Effector memory CD8-positive, alpha-beta T cell (primary cell): ENCODE measurements at regions not wholly inside any gene's neighbourhood (a gene's known extent, or its start where the extent isn't known, plus 50 kb on each side); places are given as distances from the start of the nearest gene placed in this dataset.

ENCODE experiments used
- ATAC-seq: fragments of 150-1000 bp; cut with Tn5 transposase; replicated peaks from 2 replicates; pipeline ENCODE4 v1.10.0; 2021; ENCODE audit warnings: mild to moderate bottlenecking, moderate library complexity
- DNase-seq, 3 experiments: peaks; one replicate each; pipeline ENCODE4 v3.0.0; 2021
- H3K27ac Mint-ChIP-seq, 2 donors: one replicate each; pipeline ENCODE4 v1.8.0; 2022; ENCODE audit warnings: mild to moderate bottlenecking in 2 of 2, mixed read lengths in 2 of 2, moderate library complexity in 2 of 2
- H3K27me3 Mint-ChIP-seq, 2 donors: one replicate each; pipeline ENCODE4 v1.8.0; 2022; ENCODE audit warnings: mixed read lengths in 2 of 2
- H3K36me3 Mint-ChIP-seq: one replicate; pipeline ENCODE4 v1.8.0; 2022; ENCODE audit warnings: mild to moderate bottlenecking, moderate library complexity, mixed read lengths; ENCODE audit not compliant: insufficient read depth
- H3K4me1 Mint-ChIP-seq, 2 donors: one replicate each; pipeline ENCODE4 v1.8.0; 2022; ENCODE audit warnings: low read depth in 2 of 2, mixed read lengths in 2 of 2
- H3K4me3 Mint-ChIP-seq, 2 donors: one replicate each; pipeline ENCODE4 v1.8.0; 2022; ENCODE audit warnings: mild to moderate bottlenecking in 2 of 2, mixed read lengths in 2 of 2, moderate library complexity in 2 of 2
- H3K9me3 Mint-ChIP-seq, 2 donors: one replicate each; pipeline ENCODE4 v1.8.0; 2022; ENCODE audit warnings: mixed read lengths in 2 of 2

DNA sequence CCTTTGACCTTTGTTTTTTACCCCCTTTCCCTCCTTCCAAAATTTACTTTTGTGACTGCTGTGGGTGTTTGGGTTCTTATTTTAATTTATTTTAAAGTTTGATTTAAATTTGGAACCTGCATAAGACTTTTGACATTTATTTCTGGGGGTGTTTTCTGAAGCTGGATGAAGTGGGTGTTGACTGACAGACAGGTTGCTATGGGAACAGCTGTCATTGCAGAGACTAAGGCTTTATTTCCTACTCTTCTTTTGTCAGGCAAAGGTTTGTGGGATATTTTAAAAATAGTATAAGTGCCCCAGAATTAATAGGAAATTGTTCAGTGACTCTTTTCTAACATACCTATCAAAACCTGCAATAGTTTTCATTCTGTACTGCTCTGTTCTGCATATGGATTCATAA is 290.8 kb upstream of the ESRRG start:
- no peak overlapping the region for H3K4me3 Mint-ChIP-seq
- peaks cover 4 to 7% of the 10 kb centered on the region in 2 donors for H3K9me3 Mint-ChIP-seq
- no peaks in the 10 kb centered on the region for H3K36me3 Mint-ChIP-seq

DNA sequence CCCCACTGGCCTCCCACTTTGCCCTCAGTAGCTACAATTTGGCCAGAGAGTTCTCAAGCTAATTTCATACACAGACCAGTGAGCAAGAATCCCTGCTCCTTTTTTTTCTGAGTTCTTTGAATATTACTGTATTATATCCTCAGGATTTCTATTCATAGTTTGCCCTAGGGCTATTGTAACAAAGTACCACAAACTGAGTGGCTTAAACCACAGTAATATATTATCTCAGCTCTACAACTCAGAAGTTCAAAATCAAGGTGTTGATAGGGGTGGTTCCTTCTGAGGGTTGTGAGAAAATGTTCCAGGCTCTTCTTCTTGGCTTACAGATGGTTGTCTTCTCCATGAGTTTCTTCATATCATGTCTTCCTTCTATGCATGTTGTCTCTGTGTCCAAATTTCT is 289.4 kb upstream of the ESRRG start:
- Mint-ChIP-seq H3K27me3 (no peaks in the 10 kb centered on the region), H3K4me3 (no peak overlapping the region), H3K27ac (no peak overlapping the region), H3K4me1 (no peaks in the 10 kb centered on the region), H3K36me3 (no peaks in the 10 kb centered on the region), H3K9me3 (peaks cover 0 to 13% of the 10 kb centered on the region in 2 donors)
- ATAC-seq (no peak), DNase-seq (no peak)

More for the DNA sequence above, 290.8 kb upstream of the ESRRG start:
- no peak for ATAC-seq
- DNase-seq: no peak
- H3K4me1 Mint-ChIP-seq: no peaks in the 10 kb centered on the region
- H3K27ac Mint-ChIP-seq: no peak overlapping the region
- no peaks in the 10 kb centered on the region for H3K27me3 Mint-ChIP-seq

DNA sequence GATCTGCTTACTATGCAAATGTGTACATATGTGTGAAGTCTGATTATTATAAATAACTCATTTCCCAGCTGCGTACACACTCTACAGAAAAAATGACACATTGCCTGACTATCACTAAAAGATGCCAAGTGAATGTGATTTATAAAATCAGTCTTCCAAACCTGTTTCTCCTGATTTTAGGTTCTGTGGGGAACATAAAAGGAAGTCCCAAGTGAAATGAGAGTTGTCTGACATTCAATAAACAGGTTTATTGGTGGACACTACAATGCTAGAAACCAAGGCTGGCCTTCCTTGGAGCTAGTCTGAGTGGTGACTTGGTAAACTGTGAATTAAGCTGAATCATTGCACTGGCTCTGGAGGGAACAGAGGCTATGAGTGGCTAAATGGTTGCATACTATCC is 287.9 kb upstream of the ESRRG start:
- no peak for DNase-seq
- Mint-ChIP-seq H3K4me1 (no peaks in the 10 kb centered on the region), H3K4me3 (no peak overlapping the region), H3K27ac (no peak overlapping the region), H3K9me3 (peaks cover 0 to 16% of the 10 kb centered on the region in 2 donors), H3K27me3 (no peaks in the 10 kb centered on the region), H3K36me3 (no peaks in the 10 kb centered on the region)
- ATAC-seq: no peak

DNA sequence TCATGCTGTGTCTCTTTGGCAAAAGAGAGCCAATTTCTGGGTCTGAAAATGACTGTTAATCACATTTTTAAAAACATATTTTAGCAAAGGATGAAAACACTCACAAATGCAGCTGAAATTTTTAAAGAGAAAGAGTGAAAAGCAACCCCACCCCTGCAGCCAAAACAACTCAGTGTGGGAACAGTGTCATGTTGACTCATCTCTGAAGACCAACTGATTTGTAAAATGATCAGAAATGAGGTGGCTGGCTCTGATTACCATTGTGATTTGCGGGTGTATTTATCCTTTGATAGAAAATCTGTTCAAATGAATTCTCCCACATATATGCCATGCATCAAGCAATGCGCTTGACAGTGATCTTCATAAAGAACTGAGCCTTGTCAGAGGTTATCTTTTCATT is 287.0 kb upstream of the ESRRG start:
- DNase-seq (no peak), ATAC-seq (no peak)
- Mint-ChIP-seq H3K27me3 (no peaks in the 10 kb centered on the region), H3K4me3 (no peak overlapping the region), H3K9me3 (peaks cover 0 to 16% of the 10 kb centered on the region in 2 donors), H3K4me1 (no peaks in the 10 kb centered on the region), H3K27ac (no peak overlapping the region), H3K36me3 (no peaks in the 10 kb centered on the region)

DNA sequence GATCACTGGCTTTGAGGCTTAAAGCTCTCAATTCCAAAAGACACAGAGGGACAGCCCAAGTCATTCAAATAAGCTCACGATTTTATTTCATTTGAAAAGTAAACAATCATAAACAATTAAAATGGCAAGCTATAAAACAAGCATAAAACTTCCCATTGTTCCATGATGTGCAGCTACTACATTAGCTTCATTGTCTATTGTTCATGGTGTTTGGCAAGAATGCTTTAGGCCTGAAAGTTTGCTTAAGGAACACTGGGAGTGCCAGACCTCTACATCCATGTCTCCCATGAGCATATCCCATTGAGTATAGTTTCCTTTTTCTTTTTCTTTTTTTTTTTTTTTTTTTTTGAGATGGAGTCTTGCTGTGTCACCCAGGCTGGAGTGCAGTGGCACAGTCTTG is 286.1 kb upstream of the ESRRG start:
- ATAC-seq: no peak
- H3K27me3 Mint-ChIP-seq: no peaks in the 10 kb centered on the region
- DNase-seq: no peak
- H3K4me1 Mint-ChIP-seq: no peaks in the 10 kb centered on the region
- H3K4me3 Mint-ChIP-seq: no peak overlapping the region
- H3K27ac Mint-ChIP-seq: no peak overlapping the region
- H3K36me3 Mint-ChIP-seq: no peaks in the 10 kb centered on the region
- H3K9me3 Mint-ChIP-seq: peaks cover under 1 to 16% of the 10 kb centered on the region in 2 donors

DNA sequence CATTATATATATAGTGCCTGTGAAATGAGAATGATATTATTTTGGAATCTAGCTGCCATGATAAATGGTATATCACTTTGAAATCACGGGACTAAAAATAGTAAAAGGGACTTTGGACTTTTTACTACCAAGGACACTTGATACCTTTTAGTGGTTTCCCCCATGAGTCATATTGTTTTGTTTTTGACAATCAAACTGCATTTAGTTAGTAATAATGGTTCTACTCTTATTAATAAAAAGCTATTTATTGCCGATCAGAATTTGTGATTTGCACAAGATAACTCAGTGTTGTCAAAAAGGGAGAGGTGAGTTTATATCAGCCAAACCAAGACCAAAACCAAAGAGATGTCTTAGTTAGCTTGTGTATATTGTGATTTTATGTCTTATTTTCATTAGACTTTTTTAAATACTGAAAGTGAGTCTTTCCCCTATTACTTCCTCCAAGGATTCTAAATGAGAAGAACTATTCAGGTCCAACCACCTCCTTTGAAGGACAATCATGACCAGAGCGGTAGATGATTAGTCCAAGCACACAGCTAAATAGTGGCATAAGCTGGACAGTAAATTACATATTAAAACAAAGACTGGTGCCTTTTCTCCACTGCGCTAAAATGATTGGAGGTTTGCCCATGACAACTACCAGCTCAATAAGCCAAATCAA is 281.7 kb upstream of the ESRRG start:
- peaks cover 2 to 9% of the 10 kb centered on the region in 2 donors for H3K9me3 Mint-ChIP-seq
- H3K27me3 Mint-ChIP-seq: no peaks in the 10 kb centered on the region
- no peak for DNase-seq
- no peaks in the 10 kb centered on the region for H3K36me3 Mint-ChIP-seq
- H3K27ac Mint-ChIP-seq: no peak overlapping the region
- H3K4me1 Mint-ChIP-seq: no peaks in the 10 kb centered on the region
- H3K4me3 Mint-ChIP-seq: no peak overlapping the region
- no peak for ATAC-seq

DNA sequence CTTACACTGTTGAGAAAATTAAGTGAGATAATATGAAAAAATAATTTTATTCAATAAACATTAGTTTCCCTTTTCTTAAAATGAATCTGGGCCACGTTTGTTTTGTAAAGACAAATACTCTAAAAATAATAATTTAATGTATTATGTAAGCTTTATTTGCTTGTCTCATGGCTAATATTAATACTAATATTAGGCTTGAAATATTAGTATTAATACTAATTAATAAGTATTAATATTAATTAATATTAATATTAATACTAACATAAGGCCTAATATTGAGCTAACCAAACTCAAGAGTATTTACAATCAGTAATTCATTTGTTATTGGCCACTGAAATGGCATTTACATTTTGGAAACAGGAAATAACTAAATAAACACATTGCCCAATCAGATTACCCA is 280.1 kb upstream of the ESRRG start:
- peaks cover 2 to 9% of the 10 kb centered on the region in 2 donors for H3K9me3 Mint-ChIP-seq
- H3K36me3 Mint-ChIP-seq: no peaks in the 10 kb centered on the region
- no peaks in the 10 kb centered on the region for H3K27me3 Mint-ChIP-seq
- ATAC-seq (no peak), DNase-seq (no peak)
- H3K27ac Mint-ChIP-seq: no peak overlapping the region
- no peak overlapping the region for H3K4me3 Mint-ChIP-seq
- H3K4me1 Mint-ChIP-seq: no peaks in the 10 kb centered on the region

DNA sequence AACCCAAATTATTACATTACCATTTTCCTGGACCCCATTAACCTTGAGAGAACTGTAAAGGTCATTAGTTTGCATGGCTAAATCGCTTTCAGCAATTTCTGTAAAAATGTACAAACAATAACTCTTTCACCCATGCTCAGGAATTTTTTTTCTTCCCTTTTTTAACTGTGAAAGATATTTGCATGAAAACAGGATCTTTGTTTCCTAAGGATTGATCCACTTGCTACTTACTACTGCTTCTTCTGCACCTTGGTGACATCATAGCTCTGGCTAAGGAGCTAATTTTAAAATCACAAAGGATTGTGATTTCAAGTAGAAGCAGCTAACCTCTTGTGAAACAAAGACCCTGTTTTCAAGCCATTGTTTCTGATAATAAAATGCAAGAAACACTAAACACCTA is 274.6 kb upstream of the ESRRG start:
- H3K9me3 Mint-ChIP-seq: peaks cover 0 to 3% of the 10 kb centered on the region in 2 donors
- no peak for DNase-seq
- no peak overlapping the region for H3K27ac Mint-ChIP-seq
- no peak for ATAC-seq
- H3K4me3 Mint-ChIP-seq: no peak overlapping the region
- H3K4me1 Mint-ChIP-seq: no peaks in the 10 kb centered on the region
- no peaks in the 10 kb centered on the region for H3K27me3 Mint-ChIP-seq
- H3K36me3 Mint-ChIP-seq: no peaks in the 10 kb centered on the region

DNA sequence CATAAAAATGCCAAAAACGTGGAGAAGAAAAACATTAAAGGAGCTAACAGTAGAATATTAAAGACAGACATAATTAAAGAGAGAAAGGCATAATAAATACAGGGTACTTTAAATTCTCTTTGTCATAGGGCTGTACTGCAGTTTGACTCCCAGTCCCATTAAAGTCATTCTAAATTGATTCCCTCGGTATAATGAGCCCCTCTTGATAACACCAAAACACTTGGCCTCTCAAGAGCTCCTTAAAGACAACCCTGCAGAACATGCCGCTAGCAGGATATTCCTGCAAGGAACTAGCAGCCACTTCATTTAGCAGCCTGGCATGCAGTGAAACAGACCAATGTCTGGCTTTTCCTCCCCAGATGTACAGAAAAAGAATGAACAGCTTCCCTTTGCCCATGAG is 273.8 kb upstream of the ESRRG start:
- Mint-ChIP-seq H3K27ac (no peak overlapping the region), H3K27me3 (no peaks in the 10 kb centered on the region), H3K9me3 (peaks cover 0 to 4% of the 10 kb centered on the region in 2 donors), H3K36me3 (no peaks in the 10 kb centered on the region), H3K4me3 (no peak overlapping the region), H3K4me1 (no peaks in the 10 kb centered on the region)
- no peak for ATAC-seq
- DNase-seq: no peak

DNA sequence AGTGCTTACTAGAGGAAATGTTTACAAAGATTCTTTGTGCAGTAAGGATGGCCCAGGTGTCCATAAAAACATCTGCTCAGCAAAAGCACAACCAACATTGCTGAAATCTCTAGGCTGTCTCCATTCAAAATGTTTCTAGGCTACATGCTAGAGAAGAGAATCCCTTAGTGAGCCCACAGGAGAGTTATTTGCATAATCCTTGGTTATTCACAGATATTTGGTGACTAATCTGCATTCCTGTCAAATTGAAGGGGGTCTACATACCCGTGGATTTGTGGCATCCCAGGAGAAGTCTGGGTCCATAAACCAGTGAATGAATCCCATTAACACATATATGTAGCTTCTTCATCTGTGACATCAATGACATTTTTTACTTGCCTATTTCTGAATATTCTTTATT is 261.3 kb upstream of the ESRRG start:
- Mint-ChIP-seq H3K4me3 (no peak overlapping the region), H3K36me3 (no peaks in the 10 kb centered on the region), H3K27me3 (no peaks in the 10 kb centered on the region), H3K9me3 (peaks cover 11 to 24% of the 10 kb centered on the region in 2 donors), H3K4me1 (no peaks in the 10 kb centered on the region), H3K27ac (no peak overlapping the region)
- no peak for ATAC-seq
- no peak for DNase-seq

DNA sequence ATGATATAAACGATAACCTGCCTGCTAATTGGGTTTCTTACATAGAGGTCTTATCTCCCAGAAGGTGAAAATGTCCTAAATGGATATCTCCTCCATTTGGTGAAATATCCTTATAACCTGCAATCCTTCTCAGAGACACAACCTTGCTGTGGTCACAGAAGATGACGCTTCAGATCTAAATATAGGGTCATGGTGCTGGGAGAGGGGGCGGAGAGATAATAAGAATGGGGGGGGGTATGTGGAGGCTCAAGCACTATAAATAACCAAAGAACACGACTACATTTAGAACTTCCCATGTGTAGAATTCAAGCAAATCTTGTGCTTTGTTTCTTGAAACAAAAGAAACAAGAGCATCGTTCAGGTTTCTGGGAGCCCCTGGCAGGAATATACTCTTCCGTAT is 260.6 kb upstream of the ESRRG start:
- no peak for DNase-seq
- no peaks in the 10 kb centered on the region for H3K4me1 Mint-ChIP-seq
- H3K9me3 Mint-ChIP-seq: peaks cover 14 to 24% of the 10 kb centered on the region in 2 donors
- H3K27me3 Mint-ChIP-seq: no peaks in the 10 kb centered on the region
- no peak for ATAC-seq
- H3K36me3 Mint-ChIP-seq: no peaks in the 10 kb centered on the region
- no peak overlapping the region for H3K27ac Mint-ChIP-seq
- no peak overlapping the region for H3K4me3 Mint-ChIP-seq

DNA sequence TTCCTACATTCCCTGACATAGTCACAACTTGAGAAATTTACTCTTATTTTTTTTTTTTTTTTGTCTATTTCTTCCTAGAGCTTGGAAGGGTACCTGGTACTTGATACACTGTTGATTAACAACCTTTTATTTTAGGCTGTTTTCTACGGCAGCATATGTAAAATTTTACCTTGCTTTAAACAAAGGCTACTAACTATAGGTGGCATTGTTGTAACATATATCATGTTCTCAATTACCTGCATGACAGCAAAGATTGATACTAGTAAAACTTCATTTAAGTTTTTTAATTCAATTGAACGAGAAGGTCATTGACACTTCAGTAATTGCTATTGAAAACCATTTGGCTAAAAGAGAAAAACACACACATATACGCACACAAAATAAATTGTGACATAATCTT is 238.3 kb upstream of the ESRRG start:
- H3K9me3 Mint-ChIP-seq: peaks cover 6 to 16% of the 10 kb centered on the region in 2 donors
- no peak overlapping the region for H3K27ac Mint-ChIP-seq
- H3K36me3 Mint-ChIP-seq: no peaks in the 10 kb centered on the region
- H3K4me3 Mint-ChIP-seq: no peak overlapping the region
- no peak for ATAC-seq
- no peaks in the 10 kb centered on the region for H3K27me3 Mint-ChIP-seq
- no peak for DNase-seq
- no peaks in the 10 kb centered on the region for H3K4me1 Mint-ChIP-seq

DNA sequence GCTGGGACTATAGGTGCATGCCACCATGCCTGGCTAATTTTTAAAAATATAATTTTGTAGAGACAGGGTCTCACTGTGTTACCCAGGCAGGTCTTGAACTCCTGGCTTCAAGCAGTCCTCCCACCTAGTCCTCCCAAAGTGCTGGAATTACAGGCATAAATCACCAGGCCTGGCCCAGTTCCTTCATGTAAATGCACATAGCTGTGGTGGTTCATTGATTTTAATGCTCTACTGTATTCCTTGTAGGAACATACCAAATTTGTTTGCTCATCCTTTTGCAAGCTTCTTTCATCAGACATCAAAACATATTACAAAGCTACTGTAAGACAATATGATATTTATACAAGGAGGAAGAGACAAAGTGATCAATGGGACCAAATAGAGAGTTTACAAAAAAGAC is 237.5 kb upstream of the ESRRG start:
- H3K27me3 Mint-ChIP-seq: no peaks in the 10 kb centered on the region
- no peak overlapping the region for H3K27ac Mint-ChIP-seq
- DNase-seq (no peak), ATAC-seq (no peak)
- no peak overlapping the region for H3K4me3 Mint-ChIP-seq
- peaks cover 7 to 16% of the 10 kb centered on the region in 2 donors for H3K9me3 Mint-ChIP-seq
- no peaks in the 10 kb centered on the region for H3K4me1 Mint-ChIP-seq
- no peaks in the 10 kb centered on the region for H3K36me3 Mint-ChIP-seq

DNA sequence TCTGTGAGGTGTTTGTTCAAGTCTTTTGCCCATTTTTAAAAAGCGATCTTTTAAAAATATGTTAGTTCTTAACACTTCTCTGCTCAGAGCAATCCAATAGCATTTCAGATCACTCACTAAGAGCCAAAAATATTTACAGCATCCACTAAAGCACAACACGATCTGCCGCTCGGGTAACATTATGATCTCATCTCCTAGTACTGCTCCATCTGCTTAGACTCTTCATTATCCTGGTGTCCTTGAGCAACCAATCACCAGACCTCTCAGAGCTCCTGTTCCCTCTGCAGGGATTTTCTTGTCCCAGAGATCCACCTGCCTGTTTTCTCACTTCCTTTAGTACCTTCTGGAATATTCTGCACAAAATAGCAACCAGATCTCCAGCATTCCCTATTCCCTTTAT is 235.3 kb upstream of the ESRRG start:
- H3K4me1 Mint-ChIP-seq: no peaks in the 10 kb centered on the region
- no peak overlapping the region for H3K4me3 Mint-ChIP-seq
- no peaks in the 10 kb centered on the region for H3K36me3 Mint-ChIP-seq
- no peak for ATAC-seq
- no peaks in the 10 kb centered on the region for H3K27me3 Mint-ChIP-seq
- H3K9me3 Mint-ChIP-seq: peaks cover 10 to 22% of the 10 kb centered on the region in 2 donors
- H3K27ac Mint-ChIP-seq: no peak overlapping the region
- no peak for DNase-seq

DNA sequence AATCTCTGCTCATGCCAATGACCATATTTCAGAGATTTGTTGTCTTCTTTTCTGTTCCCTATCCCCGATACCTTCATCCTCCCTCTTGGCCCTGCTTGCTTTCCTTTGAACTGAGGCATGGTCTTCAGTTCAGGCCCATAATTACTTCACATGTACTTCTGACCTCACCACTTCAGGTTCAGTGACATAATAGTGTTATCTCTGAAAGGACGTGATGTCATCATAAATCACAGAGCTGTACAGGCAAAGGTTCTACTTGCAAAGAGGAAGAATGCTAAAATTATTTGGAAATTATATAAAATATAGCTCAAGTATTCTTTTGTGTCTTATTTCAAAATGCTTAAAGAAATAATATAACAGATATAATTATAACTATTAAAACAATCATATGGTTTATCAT is 230.3 kb upstream of the ESRRG start:
- Mint-ChIP-seq H3K27ac (no peak overlapping the region), H3K36me3 (no peaks in the 10 kb centered on the region), H3K4me1 (no peaks in the 10 kb centered on the region), H3K4me3 (no peak overlapping the region), H3K27me3 (no peaks in the 10 kb centered on the region), H3K9me3 (peaks cover 12 to 21% of the 10 kb centered on the region in 2 donors)
- ATAC-seq (no peak), DNase-seq (no peak)
